ENCODE measurements at regions not wholly inside any gene's neighbourhood (a gene's known extent, or its start where the extent isn't known, plus 50 kb on each side); places are given as distances from the start of the nearest gene placed in this dataset.
"Not testable (repeated sequence)": the region's sequence is repeated elsewhere in the genome, so short reads cannot be mapped to it uniquely, and the experiment has no call there.

- DNase-seq: no peak
Observed at GRCh38 chr11:33455867-33456463, 198.8 kb downstream of the HIPK3 start.

GRCh38 chr11:33454264-33454663, 197.1 kb downstream of the HIPK3 start:
- DNase-seq: no peak

- no peak for DNase-seq
Observed at GRCh38 chr11:33452836-33453624, 195.8 kb downstream of the HIPK3 start.

- DNase-seq: no peak
Observed at GRCh38 chr11:33451364-33451763, 194.2 kb downstream of the HIPK3 start.

- DNase-seq: no peak
Observed at GRCh38 chr11:33449798-33450197, 192.6 kb downstream of the HIPK3 start.

GRCh38 chr11:33448461-33449130, 191.4 kb downstream of the HIPK3 start:
- no peak for DNase-seq

GRCh38 chr11:33445761-33446161, 188.6 kb downstream of the HIPK3 start:
- DNase-seq: no peak

- no peak for DNase-seq
Observed at GRCh38 chr11:33444835-33445594, 187.8 kb downstream of the HIPK3 start.

- DNase-seq: no peak
Observed at GRCh38 chr11:33443684-33444083, 186.5 kb downstream of the HIPK3 start.

- no peak for DNase-seq
Observed at GRCh38 chr11:33438301-33438700, 181.1 kb downstream of the HIPK3 start.

- no peak for DNase-seq
Observed at GRCh38 chr11:33437529-33437928, 180.3 kb downstream of the HIPK3 start.

GRCh38 chr11:33435216-33435615, 178.0 kb downstream of the HIPK3 start:
- DNase-seq: no peak

GRCh38 chr11:33434294-33434693, 177.1 kb downstream of the HIPK3 start:
- DNase-seq: no peak

- not testable (repeated sequence) for DNase-seq
Observed at GRCh38 chr11:33428435-33428834, 171.3 kb downstream of the HIPK3 start.

- DNase-seq: no peak
Observed at GRCh38 chr11:33420959-33421566, 163.9 kb downstream of the HIPK3 start.

GRCh38 chr11:33419924-33420323, 162.7 kb downstream of the HIPK3 start:
- DNase-seq: no peak

GRCh38 chr11:33417121-33417520, 159.9 kb downstream of the HIPK3 start:
- DNase-seq: no peak

GRCh38 chr11:33413301-33413700, 156.1 kb downstream of the HIPK3 start:
- DNase-seq: no peak

GRCh38 chr11:33412241-33412640, 155.1 kb downstream of the HIPK3 start:
- DNase-seq: no peak

GRCh38 chr11:33411751-33412150, 154.6 kb downstream of the HIPK3 start:
- no peak for DNase-seq

- DNase-seq: no peak
Observed at GRCh38 chr11:33410086-33410765, 153.0 kb downstream of the HIPK3 start.

Measured in activated CD8-positive, alpha-beta memory T cell treated with anti-CD3 and anti-CD28 coated beads for 24 hours (primary cell).